ENCODE measurements at regions not wholly inside any gene's neighbourhood (a gene's known extent, or its start where the extent isn't known, plus 50 kb on each side); places are given as distances from the start of the nearest gene placed in this dataset.
"Not testable (repeated sequence)": the region's sequence is repeated elsewhere in the genome, so short reads cannot be mapped to it uniquely, and the experiment has no call there.

DNA sequence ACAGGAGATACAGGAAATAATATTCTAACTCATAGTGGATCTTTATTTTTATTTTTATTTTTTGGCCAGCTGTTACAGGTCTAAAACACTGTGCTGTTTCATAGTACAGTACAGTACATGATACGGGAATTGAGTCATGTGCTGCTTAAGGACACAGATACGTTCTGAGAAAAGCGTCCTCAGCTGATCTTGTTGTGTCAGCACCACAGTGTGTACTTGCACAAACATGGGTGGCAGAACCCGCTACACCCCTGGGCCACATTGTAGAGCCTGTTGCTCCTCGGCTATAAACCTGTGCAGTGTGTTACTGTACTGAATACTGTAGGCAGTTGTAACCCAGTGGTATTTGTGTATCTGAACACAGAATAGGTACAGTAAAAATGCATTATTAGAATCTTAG is 183.4 kb downstream of the OR4M2 start:
- ATAC-seq: no peak

DNA sequence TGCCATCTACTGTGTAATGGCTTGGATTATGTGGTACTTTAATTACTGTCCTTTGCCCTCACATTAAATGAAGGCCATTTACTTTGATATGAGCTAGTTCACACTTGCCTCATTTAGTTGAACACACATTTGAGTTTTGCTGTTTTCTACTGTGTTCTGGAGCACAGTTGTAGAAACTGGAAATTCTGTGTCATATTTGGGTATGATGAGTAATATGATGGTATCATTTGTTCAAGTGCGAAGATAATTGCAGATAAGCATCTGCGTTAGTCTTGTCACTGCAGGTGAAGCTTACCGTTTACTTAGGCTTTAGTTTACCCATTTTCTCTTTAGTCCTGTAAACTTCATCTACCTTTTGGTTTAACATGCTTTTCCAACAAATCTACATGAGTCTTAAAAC is 183.9 kb downstream of the OR4M2 start:
- not testable (repeated sequence) for ATAC-seq

DNA sequence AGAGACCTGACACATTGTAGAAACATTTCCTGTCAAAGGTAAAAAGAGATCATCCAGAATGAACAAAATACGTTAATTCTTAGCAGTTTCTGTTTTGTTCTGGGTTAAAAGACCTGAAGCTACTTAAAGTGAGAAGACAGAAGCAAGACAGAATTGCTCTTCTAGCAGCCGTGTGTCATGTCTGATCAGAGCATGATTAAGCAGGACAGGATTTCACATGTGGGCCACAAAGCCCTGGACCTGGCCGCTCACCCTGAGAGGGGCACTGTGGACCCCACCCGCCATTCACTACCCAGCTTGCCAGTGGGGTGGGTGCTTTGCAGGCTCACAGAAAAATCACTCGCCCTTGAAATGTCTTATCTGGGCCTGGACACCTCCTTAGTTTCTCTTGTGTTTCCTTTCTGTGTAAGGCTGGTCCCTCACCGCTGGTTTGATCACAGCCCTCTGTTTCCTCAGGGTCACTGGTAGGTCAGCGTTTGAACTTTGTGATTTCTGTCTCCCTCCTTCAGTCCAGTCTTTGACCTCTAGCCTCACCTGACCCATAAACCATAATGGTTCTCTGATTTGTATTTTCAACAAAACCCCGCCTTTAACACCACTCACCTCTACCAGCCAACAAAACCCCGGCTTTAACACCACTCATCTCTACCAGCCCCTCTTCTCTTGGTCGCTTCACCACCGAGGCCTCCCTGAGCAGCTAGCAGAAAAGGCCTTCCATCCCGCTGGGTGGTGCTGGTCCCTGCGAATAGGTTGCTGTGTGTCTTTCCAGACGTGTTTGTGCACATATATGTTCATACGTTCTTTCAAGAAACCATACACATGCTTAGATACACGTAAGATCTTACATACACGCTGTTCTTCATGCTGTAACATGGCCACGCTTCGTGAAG is 185.0 kb downstream of the OR4M2 start:
- peak; percentile 23 for ATAC-seq

DNA sequence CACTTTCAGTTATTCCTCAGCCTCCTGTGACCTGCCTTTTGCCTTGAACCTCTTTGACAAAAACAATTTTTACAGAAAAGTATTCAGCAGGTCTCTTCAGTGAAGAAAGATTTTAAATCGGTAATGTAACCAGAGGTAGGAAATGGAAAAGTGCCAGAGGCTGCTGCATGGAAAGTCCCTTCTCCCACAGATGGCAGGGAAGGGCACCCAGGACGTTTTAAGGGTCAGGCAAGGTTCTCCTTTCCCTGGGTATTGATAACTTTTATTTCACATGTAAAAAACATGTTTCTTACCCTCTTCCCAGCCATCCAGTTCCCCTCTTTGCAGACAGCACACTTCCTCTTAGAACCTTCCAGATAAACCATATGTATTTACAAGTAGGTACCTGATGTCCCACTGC is 185.6 kb downstream of the OR4M2 start:
- no peak for ATAC-seq

DNA sequence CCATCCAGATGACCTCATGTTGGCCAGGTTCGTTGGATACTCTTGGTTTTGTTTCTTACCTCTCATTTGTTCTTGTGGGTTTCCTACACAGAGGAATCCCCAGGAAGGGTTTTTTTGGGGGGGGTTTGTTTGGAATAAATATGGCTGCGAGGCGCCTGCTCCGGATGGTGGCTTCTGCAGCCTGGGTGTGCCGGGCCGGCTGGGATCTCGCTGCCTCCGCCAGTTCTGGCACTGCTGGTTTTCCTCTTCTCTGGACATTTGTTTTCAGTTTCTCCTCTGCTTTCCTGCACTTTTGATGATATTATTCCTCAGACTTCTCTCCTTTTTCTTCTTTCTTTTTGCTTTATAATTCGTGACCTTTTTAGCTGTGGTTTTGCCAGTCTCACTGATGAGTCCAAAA is 187.4 kb downstream of the OR4M2 start:
- ATAC-seq: no peak

DNA sequence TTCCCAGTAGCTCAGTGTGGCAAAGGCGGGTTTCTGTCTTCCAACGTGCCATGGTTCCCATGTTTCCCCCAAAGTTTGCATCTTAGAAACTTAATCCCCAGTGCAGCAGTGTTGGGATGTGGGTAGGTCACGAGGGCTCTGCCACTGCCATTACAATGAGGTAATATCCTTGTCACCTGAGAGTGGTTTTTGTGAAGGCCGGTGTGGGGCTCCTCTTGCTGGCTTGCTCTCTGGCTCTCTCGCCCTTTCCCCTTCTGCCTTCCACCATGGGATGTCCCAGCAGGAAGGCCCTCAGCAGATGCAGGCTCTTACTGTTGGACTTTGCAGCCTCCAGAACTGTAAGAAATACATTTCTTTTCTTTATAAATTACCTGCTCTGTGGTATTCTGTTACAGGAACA is 187.9 kb downstream of the OR4M2 start:
- not testable (repeated sequence) for ATAC-seq

DNA sequence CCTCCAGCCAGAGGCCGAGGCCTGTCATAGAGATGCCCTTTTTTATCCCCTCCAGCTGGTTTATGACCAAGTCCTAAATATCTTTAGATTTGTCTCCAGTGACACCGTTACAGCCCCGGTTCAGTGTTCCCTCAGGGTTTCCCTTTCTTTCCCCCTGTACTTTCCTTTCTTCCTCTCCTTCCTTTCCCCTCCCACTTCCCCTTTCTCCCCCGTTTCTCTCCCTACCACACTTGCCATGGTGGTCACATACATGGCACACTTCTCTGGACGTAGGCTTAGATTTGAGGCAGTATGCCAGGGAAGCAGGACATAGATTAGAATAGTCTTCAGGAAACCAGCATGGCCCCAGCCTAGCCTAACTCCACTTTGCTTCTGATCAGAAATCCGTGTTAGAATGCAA is 188.3 kb downstream of the OR4M2 start:
- not testable (repeated sequence) for ATAC-seq

DNA sequence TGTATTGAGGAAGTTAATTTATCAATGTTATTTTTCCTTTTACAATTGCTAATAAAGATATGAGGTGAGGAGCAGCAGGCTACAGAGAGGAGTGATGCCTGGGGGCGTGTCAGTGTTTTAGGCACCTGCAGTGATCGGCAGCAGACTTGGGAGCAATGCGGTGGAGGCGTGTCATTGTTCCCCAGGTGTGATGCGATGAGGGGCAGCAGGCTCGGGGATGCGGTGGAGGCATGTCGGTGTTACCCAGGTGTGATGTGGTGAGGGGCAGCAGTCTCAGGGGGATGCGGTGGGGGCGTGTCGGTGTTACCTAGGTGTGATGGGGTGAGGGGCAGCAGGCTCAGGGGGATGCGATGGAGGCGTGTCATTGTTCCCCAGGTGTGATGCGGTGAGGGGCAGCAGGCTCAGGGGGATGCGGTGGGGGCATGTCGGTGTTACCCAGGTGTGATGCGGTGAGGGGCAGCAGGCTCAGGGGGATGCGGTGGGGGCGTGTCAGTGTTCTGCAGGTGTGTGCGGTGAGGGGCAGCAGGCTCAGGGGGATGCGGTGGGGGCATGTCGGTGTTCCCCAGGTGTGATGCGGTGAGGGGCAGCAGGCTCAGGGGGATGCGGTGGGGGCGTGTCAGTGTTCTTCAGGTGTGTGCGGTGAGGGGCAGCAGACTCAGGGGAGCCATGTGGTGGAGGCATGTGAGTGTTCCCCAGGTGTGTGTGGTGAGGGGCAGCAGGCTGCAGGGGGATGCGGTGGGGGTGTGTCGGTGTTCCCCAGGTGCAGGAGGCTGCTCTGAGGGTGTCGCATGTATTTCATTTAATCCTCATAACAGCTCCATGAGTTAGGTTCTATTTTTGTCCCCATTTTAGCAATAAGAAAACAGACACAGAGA is 186.2 kb upstream of the GOLGA6L22 start:
- not testable (repeated sequence) for ATAC-seq

DNA sequence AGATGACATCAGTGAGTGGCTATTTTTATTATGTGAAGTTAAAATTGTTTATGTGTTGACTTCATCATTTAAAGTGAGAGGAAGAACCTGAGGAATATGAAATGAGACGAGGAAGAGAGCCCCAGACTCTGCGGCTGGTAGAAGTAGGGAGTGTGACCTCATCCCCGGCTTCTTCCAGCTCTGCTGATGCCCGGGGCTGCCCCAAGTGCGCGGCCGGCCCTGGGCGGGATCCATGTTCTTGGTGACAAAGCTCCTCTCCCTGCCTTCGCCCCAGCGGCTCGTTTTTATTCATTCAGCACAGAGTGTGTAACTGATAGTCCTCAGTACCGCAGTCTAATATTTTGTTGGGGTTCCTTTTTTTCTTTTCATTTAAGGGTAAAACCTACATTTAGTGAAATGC is 185.5 kb upstream of the GOLGA6L22 start:
- not testable (repeated sequence) for ATAC-seq

DNA sequence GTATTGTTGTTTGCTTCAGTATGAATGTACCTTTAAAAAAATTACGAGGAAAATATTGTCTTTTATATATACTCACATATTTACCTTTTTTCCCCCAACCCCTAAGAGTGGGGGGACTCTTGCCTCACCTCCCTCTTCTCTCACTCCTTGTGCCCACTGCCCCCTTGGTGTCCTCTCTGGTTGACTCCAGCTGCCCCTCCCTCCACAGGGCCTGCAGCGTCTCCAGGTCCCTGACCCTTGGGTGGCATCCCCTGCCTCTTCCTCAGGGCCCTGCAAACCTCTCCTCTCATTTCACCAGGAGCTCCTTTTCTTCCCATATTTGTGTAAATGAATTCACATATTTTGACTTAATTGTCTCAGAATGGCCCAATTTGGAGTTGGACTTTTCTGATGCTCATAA is 184.3 kb upstream of the GOLGA6L22 start:
- ATAC-seq: not testable (repeated sequence)

DNA sequence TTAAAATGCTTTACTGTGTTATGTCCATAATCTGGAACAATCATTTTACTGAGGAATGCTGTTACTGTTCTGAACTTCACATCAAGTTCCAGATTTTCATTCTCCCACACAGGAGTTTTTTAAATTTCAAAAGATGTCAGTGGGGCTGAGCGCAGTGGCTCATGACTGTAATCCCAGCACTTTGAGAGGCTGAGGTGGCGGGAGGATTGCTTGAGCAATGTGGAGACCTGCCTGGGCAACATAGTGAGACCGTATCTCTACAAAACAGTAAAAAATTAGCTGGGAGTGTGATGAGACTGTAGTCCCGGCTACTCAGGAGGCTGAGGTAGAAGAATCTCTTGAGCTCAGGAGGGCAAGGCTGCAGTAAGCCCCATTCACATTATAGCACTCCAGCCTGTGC is 177.9 kb upstream of the GOLGA6L22 start:
- ATAC-seq: not testable (repeated sequence)

DNA sequence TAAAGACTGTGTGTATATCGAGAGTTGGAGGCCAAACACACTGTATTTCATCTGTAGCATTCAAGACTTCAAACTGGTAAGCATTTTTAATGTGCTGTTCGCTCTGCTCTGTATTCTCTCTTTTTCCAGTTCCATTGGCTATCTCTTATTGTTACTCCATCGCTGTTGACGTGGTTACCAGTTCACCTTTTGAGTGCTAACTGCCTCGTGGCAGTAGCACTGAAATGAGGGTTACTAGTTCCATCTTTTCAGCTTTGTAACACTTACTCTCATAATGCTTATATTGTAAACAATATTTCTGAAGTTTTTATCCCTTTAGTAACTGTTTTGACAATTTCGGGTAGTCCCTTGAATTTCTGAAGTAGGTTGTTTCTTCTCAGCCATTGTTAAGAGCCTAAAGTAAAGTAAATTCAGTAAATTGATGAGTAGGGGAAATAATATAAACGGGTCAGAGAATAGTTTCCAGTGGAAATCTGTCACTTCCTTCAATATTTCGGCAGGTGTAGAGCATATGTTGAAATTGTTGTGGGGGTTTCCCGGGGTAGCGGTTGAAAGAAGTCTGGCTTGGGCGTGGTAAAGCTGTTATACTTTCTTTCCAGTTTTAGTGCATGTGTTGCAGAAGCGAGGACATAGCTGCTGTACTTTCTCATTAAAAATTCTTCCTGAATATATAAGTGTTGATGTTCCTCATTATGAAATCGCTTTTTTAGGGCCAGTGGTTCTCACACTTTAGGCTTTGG is 175.7 kb upstream of the GOLGA6L22 start:
- ATAC-seq: not testable (repeated sequence)

DNA sequence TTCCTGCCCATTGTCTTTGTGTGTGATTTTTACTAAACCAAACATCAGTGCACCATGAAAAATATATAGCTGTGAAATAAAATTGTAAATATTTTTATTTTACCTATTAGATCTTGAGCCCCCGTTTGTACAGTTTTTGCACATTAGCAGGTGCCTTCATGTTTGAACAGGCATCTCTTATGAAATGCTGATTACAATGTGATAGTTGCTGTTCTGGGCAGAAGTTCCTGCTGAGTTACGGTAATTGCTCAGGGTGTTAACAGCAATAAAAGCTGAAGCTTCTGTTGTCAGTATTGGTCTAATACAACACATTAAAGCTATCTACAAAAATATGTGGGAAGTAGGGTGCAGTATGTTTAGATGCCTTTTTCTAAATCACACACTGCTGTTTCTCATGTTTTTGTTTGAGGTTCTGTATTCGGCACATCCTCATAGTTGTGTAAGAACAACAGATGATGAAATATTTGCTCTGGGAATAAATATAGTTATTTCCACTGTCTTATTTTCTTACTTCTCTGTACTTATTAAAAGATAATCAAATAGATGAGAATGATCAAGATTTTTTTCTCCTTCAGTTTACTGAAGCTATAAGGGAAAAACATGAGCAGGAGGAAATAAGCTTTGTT is 173.8 kb upstream of the GOLGA6L22 start:
- not testable (repeated sequence) for ATAC-seq

DNA sequence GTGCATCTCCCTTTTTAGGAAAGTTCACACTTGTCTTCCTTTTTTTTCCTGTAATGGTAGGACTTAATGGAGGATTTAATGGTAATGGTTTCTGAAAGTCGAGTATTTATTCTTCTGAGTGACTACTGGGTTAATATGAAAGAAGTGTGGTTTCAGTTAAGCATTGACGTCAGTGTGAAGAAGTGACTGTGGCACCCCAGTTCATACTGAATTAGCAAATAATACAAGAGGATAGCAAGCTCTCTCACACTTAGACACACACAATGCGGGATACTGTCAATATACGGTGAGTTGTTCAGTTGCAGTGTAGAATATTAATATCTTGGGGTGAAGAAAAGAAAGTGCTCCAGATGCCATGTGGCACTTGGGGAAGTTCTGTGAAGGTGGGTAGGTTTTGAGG is 167.6 kb upstream of the GOLGA6L22 start:
- ATAC-seq: not testable (repeated sequence)

DNA sequence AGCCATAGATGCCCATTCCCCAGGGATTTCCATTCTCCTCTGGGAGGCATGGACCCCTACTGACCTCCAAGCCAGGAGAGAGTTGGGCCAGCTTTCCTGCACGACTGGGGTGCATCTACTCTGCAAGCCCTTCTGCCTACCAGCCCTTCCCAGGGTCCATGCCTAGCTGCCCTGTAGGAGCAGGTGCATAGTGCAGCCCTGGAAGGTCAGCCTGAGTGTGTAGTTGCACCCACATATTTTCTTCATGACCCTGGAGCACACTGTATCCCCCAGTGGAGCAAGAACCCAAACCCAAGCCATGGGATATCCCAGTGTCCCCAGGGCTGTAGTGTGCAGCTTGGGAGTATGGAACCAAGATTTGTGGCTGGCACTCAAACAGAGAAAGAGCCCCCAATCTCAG is 155.6 kb upstream of the GOLGA6L22 start:
- not testable (repeated sequence) for ATAC-seq

Data from esophagus mucosa (tissue), 1 donor.